ENCODE measurements at regions not wholly inside any gene's neighbourhood (a gene's known extent, or its start where the extent isn't known, plus 50 kb on each side); places are given as distances from the start of the nearest gene placed in this dataset.
A peak's percentile ranks its signal among the peaks of the same experiment; 100 is the strongest.

DNA sequence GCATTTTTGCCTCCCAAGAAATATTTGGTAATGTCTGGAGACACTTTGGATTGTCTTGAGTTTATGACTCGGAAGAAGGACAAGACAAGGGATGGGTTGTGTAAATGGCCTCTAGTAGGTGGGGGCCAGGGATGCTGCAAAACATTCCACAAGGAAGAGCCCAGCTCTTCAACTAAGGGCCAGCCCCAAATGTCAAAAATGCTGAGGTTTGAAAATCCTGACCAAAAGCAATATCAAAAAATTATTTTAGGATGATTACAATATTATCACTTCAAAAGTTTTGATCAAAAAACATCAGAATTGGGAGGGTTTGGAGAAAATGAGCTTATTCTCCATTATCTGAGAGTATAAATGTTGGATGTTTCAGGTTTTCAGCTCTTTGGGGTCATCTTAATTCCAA lies 248.9 kb upstream of the SLC24A2 start:
- no peak for DNase-seq

DNA sequence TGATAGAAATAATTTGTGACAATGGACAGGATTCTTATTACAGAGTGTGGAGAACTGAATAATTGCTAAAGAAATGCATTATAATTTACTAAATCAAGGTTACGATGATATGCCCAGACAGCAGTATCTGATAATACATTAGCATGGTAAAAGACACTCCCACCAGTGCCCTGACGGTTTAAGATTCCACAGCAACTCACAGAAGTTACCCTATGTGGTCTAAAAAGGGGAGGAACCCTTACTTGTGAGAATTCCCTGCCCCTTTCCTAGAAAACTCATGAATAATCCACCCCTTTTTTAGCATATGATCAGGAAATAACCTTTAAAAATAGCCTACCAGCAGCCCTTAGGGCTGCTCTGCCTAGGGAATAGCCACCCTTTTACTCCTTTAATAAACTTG lies 244.7 kb upstream of the SLC24A2 start:
- no peak for DNase-seq

DNA sequence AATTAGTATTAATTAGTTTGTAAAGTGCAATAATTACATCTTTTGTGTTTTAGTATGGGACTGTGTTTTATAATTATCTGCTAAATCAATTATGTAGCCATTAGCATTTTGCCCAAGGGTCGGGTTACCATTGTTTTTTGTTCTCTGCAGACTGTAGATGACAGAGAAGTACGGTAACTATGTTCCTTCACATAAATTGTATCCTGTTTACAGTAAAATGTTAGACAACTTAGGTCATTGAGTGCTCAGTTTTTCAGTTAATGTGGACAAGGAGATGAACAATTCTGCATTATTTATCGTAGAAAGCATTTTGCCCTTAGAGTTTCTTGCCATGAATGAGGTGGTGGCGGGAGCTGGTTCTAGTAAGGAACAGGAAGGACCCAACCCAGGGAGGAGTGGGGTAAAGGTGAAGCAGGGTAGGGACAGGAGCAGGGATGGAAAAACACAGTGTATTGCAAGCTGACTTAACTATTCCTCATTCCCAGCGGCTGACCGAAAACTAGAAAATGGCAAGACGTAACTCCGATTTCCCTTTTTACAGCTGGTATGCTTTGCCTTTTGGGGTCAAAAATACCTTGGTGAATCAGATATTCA lies 243.7 kb upstream of the SLC24A2 start:
- no peak for DNase-seq

DNA sequence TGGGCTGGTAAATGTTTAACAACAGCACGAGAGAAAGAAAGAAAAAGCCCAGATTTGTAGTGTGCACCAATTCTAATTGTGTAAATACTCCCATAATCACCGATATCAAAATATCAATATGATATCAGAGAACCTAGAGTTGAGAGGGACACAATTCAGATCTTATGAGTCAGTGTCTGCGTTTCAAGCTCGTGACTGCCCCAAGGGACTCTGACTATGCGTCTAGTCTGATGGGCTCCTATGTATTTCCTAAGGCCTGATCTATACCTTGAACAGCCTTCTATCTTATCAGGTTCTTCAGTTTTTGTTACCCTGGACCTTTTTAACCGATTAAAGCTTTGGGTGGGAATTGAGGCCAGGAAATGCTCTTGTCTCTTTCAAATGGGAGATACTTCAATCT lies 243.0 kb upstream of the SLC24A2 start:
- no peak for DNase-seq

DNA sequence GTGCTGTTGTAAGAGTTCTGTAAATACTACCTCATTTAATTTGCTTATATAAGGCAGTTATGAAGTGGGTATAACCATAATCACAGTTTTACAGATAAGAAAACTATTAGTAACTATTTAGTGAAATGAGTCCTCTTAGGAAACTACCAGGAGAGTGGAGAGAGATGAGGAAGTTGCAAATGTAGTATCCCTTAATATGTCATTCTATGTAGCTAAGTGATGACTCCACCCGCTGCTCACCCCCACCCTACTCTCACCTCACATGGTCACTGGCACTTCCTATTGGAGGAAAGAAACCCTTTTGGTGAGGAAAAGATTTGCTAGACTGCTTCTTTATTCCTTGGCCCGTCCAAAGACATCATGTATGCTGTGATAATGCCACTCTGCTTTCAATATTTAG lies 241.8 kb upstream of the SLC24A2 start:
- no peak for DNase-seq

DNA sequence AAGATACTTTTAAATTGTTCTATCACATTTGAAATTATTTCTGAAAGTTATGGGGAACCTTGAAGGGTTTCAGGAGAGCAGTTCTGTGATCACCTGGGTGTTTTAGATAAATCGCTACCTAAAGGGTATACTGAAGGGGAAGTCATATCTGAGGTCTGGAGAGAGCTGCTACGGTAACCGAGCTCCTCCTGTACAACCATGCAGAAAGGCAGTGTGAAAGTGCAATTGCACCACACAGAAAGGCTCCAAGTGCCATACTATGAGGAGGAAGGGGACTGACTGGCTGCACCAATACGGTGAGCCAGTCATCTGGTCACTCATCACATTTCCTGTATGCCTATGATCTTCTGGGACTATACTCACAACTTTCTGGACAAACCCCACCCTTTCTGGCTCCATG lies 241.4 kb upstream of the SLC24A2 start:
- no peak for DNase-seq

DNA sequence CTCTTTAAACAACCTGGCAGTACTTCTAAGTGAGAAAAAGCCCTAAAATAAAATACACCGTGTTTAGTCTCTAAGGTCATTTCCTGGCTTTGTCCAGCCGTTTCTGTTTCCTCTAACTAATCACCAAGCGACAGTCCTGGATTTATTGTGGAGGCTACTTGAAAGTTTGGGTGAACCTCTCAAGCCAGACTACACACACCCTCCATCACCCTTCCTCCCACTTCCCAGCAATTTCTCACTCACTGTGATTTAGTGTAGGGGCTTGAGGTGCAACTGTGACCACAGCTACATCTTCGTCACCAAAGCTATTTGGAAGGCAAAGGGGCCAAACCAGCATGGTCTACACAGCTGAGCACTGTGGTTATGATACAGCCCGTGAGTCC lies 240.0 kb upstream of the SLC24A2 start:
- DNase-seq, result no peak

DNA sequence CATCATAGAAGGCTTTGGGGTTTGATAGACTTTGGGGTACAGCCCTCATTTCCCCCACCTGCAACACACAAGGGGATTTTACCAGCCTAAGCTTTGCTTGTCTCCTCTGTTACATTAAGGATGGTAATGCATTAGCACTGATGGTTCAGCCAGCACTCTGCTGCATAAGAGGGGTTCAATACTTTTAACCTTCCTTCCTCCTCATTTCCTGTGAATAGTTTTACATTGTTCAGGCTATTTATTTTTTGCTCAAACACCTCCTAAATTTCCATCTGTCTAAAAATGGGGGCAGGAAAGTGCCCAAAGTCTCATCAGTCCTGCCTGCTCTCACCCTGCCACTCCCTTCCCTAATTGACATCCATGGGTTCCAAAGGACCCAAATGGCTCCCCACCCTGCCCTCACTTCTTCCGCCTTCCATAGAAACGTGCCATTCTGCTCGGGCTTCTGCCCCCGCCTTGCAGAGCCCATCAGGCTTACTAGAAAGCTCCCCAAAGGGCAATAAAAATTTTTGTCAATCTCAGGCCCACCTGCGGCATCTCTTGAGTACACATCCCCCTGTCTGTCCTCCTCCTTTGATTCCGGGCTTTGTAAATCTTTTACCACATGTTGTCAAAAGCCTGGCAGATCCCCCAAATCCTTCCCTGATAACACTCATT lies 239.5 kb upstream of the SLC24A2 start:
- DNase-seq, result no peak

DNA sequence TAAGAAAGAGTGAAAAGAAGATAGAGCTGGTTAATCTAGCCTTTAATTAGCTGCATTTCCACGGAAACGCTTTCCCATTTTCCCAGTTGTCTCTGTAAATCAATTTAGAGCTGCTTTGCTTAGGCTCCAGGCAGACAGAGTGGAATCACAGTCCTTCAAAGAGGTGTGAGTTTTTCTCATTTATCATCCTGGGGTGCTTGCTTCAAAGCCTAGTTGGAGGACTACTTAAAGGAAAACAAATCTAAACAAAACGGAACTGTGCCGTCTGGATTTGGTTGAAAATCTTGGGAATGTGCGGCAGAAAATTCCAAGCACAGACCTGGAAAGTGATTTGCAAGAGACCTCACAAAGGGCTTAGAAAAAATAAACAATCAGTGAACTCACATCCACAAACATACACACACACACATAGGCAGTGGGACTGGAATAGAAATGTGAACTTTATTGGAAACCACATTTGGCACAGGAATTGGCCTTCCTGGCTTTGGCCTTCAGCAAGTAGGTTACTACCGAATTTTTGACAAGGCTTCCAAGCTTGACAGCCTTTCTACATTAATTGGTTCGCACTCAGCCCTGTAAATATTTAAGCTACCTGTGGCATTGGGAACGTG lies 235.2 kb upstream of the SLC24A2 start:
- no peak for DNase-seq

DNA sequence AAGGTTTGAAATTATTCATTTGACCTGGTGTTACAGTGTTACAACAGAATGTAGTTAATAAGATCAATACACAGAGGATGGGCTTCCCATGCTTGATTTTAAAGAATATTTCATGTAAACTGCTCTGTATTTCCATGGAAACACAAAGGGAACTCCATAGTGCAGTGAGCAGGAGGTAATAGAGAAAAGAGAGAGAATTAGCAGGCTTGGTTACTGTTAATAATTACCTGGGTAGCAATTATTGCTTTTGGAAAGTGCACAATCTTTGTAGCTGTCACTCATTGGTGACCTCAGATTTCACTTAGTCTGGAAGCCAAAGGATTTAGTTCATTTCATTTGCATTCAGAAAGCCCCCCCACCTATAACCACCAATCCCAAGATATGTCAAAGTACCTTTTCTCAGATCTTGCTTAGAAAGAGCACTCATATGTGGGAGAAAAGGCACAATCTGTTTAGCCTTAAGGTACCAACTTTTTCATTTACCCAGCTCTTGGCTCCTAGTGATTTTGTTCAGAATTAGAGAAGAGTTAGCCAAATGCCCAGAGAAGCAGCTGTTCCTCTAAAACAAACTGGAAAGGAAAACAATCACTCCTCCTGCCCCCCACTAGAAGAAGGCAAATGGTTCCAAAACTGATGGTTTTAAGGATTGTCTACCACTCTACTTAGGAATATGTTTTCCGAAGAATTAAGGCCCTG lies 234.5 kb upstream of the SLC24A2 start:
- DNase-seq, result no peak

DNA sequence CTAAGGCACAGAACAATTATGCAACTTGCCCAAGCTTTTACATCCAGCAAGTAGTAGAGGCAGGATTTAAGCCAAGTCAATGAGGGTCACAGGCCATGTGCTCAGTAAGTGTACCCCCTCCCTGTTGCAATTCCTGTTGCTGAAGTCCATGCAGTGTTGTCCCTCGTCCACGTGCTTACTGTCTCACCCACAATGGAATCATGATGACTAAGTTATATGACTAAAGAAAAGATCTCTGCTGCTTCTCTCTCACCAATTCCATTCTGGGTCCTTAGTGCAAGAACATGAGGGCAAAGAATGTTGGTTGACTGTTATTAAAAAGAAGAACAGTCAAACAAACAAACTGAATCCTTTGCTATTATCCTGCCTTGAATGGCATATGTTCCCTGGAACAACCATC lies 233.6 kb upstream of the SLC24A2 start:
- no peak for DNase-seq

DNA sequence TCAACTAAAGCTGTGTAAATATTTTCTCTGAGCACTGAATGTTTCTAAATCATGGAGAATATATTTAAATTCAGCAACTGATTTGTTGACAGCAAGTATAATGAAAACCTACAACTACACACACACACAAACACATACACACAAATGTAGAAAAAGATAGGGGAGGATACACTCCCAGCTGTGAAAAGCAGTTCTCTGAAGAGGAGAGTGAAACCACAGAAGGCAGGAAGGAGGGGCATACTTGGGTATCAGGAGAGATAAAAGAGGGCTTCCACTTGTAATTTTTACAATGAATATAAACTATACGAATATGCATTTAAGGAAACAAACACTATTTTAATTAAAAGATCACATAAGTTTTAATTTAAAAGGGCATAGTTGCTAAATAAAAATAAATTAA lies 227.8 kb upstream of the SLC24A2 start:
- DNase-seq, result no peak

DNA sequence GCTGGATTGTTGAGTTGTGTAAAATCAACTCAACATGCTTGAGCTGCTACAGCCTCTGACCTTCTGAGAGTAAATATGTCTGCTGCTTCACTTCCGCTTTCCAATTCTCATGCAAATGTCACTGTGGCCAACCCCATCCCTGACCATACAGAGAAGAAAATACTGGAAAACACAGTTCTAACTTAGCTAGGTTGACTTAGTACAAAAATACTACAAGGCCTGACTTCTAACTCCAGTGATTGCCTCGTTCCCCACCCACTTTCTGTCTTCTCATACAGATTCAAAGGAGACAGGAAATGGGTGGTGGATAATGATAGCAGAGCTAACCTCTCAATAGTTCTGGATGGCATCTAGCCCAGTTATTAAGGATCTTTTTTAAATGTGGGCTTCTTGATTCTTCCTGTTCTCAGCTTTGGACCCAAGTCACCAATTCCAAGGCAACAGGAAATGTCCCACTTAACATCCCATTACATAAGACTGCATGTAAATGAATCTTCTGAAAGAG lies 226.6 kb upstream of the SLC24A2 start:
- DNase-seq, result no peak

DNA sequence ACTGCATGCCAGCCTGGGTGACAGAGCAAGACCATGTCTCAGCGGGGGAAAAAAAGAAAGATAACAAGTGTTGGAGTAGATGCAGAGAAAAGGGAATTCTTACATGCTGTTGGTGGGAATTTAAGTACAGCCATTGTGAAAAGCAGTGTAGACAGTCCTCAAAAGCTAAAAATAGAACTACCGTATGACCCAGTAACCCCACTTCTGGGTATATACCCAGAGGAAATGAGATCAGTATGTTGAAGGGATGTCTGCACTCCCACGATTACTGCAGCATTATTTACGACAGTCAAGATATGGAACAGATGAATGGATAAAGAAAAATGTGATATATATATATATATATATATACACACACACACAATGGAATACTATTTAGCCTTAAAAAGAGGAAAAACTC lies 225.3 kb upstream of the SLC24A2 start:
- no peak for DNase-seq

DNA sequence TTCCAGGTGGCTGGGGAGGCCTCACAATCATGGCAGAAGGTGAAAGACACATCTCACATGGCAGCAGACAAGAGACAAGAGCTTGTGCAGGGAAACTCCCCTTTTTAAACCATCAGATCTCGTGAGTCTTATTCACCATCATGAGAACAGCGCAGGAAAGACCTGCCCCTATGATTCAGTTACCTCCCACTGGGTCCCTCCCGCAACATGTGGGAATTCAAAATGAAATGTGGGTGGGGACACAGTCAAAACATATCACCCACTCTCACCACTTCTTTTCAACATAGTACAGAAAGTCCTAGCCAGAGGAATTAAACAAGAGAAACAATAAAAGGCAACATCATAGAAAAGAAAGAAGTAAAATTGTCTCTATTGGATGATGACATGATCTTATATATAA lies 223.4 kb upstream of the SLC24A2 start:
- DNase-seq, result peak; percentile 32

DNA sequence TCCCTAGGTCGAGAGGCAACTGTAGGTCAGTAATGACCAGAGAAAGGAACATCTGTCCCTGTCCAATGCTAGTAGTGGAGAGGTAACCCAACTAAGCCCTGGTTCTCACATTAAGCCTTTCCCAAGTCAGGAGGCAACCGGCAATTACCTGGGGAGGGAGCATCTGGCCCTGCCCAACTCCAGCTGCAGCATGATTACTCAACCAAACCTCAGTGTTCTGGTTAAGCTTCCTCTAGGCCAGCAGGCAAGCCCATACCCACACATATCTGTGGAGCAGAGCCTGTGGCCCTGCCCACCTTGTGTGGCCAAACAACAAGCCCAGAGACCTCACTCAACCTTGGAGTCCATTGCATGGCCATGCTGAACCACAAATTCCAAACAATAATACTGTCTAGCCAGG lies 220.8 kb upstream of the SLC24A2 start:
- no peak for DNase-seq

DNA sequence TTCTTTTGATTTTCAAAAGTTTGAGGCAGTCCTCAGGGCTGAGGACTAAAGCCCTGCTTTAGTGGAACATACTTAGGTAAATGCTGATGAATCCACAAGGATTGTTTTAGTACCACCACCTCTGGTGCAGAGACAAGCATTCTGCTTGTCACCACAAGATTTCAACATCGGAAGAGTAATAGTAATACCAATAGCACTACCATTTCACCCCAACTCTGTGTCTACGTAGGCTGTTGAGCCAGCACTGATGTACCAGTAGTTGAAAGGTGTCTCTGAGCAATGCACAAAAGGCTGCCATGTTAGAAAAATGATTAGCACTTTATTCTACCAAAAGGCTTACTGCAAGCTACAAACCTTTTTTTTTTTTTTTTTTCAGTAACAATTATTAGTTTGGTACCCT lies 213.2 kb upstream of the SLC24A2 start:
- DNase-seq, result no peak

DNA sequence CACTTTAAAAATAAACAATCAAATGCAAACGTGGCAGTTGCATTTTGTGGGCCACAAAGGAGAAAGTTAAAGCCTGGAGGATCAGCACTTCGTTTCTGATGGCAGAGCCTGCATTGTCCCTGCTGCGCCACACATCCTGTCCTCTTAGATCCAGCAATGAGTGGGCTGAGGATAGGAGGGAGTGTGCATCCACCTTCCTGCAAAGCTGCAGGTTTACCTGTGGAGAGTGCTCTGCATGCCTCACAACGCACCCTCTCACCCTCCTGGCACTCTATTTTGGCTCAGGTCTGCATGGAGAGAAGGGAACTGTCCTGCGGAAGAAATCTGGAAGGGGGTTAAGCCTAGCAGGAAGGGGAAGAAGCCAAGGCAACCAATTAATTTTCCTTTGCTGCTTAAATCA lies 212.2 kb upstream of the SLC24A2 start:
- DNase-seq, result no peak

DNA sequence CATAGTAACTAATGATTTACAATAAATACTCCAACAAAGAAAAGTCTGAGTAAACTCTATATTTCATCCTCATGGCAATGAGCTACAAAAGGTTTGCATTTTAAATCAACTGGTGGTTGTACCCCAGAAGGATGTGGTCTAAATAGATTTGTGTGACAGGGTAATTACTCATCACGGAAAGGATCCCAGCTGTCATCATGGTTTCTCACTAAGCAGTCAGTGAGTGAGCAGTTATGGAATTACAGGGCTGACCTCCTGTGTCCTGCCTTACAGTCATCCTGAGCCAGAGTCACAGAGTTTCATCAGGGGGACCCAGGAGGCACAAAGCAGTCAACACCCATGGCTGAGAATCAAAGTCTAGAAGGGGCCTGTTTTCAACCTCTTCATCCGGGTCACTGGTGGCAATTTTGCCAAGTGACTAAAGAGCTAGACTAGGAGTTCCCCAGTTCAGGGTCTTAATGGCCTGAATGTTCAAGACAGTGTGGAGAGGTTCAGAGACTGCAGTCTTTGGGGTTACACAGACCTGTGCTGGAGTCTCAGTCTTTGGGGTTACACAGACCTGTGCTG lies 210.7 kb upstream of the SLC24A2 start:
- peak; percentile 55 for DNase-seq

DNA sequence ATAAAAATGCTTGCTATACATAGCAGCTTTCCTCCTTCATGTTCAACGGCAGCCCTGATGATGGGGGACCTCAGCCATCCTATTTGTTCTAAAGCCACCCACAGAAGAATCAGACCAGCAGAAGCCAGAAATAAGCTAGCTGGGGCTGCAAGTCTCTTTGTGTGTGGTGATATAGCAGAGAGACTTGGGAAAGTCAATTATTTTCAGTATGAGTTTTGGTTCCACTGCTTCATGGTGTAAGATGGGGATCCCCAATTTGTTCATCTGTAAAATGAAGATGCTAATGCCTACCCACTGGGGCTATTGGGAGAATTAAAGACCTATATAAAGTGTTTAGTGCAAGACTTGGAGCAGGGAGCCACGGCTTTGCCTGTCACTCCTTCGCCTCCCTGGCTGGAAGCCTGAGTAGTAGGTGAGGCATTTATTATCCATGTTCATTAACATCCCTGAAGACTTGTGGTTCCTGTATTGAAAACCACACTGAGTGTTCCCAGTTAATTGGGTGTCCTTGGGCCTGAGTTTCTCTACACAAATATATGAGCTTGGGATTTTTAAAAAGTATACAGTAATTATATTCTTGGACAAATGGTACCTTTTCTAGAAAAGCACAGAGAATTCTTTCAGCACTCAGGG lies 210.1 kb upstream of the SLC24A2 start:
- DNase-seq, result no peak

DNA sequence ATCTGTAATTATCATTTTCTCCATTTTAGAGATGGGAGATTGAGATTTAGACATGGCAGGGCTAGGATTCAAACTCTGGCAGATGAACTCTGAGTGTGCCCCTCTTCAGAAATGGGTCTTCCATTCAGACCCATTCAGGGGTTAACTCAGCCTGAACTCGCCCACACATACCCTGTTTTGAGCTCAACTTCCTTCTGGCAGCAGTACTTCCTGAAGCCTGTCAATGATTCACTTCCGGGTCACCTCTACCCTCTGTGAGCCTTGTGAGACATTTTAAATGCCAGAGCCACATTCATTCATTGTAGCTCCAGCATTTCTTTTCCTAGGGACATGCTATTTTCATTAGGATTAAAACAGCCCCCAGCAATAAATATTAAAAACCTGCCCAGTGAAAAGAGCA lies 209.3 kb upstream of the SLC24A2 start:
- DNase-seq, result no peak

DNA sequence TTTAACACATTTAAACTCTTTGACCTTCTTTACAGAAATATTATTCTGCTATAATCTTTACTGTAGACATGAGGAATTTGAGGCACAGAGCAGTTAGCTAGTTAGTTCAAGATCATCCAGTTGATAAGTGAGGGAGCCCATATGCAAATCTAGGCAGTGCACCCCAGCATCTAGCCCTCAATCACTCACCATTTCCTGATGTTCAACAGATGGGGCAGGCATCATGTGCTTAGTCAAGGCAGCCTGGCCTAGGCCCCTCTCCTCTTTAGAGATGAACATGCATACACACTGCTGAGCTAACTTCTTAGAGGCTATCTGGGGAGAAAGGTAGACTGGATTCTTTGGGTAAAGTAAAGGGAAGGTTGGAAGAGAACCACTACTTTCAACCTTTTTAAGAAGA lies 206.8 kb upstream of the SLC24A2 start:
- no peak for DNase-seq

DNA sequence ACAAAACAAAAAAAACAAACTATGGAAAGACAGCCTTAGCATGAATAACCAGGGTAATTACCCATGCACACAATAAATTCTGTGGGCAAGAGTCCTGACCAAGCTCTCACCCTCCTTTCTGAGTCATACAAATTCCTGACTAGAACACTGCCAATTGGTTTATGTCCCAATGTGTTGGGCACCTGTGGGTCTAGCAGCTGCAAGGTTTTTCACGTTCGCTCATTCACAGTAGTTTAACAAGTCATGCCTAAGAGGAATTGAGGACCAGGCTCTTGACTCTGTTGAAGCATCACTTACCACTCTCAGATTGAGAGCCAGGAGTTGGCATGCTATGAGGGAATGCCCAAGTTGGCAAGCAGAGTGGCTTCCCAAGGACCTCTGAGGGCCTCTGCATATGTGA lies 205.5 kb upstream of the SLC24A2 start:
- no peak for DNase-seq
